GM12878 (cell line): ENCODE measurements at regions not wholly inside any gene's neighbourhood (a gene's known extent, or its start where the extent isn't known, plus 50 kb on each side); places are given as distances from the start of the nearest gene placed in this dataset.

Experiments
- ATAC-seq: fragments of 200-7000 bp; cut with Tn5 transposase; 3 replicates; pipeline ENCODE4 v1.9.1; 2020; ENCODE audit warnings: mild to moderate bottlenecking, moderate library complexity
- BruUV-seq: library from RNA; stranded (reverse); fragments of 400-500 nt; replicated peaks from 2 replicates; lab custom pipeline; 2021; lab: Mats Ljungman, UMichigan
- CTCF ChIA-PET: fragments of 300-600 bp; sonication (Branson Sonifier 250); formaldehyde crosslinking; extraction: SDS; loops from one replicate; lab custom pipeline; 2021; ENCODE audit warnings: inconsistent platforms; lab: Yijun Ruan, JAX
- POLR2A ChIA-PET: fragments of 350-600 bp; formaldehyde crosslinking; extraction: SDS; loops from one replicate; lab custom pipeline; 2021; ENCODE audit warnings: inconsistent platforms; lab: Charles Lee
- RAD21 ChIA-PET: fragments of 300-600 bp; sonication (Branson Sonifier 250); formaldehyde crosslinking; loops from one replicate; lab custom pipeline; 2023; ENCODE audit warnings: antibody characterized with exemption; ENCODE audit not compliant: unreplicated experiment; lab: Charles Lee
- SMC1A ChIA-PET: fragments of 300-600 bp; sonication (Branson Sonifier 250); formaldehyde crosslinking; loops from one replicate; lab custom pipeline; 2023; ENCODE audit not compliant: unreplicated experiment, uncharacterized antibody; lab: Charles Lee
- DNase-seq: peaks from one replicate; pipeline ENCODE4 v3.0.0-alpha.2; 2011; ENCODE audit warnings: low read depth, low spot score
- FAIRE-seq: peaks from 3 replicates; lab custom pipeline; 2011; peaks lifted over from hg19 to GRCh38; lab: Jason Lieb, UNC
- H2AFZ ChIP-seq: 2 replicates; pipeline ENCODE4 v1.6.0; 2011; ENCODE audit warnings: low read depth, low read length, control low read depth; ENCODE audit not compliant: control insufficient read depth
- H3K27ac ChIP-seq: 2 replicates; pipeline ENCODE4 v1.5.1; 2011; ENCODE audit warnings: control low read depth; ENCODE audit not compliant: control insufficient read depth, insufficient read depth
- H3K27me3 ChIP-seq, 2 experiments: replicated peaks in 1 of 2; 2 replicates each; pipeline versions ENCODE4 v1.6.0 to v1.6.1; 2011; ENCODE audit warnings: low read length in 1 of 2; ENCODE audit not compliant: control insufficient read depth in 2 of 2, insufficient read depth in 2 of 2
- H3K36me3 ChIP-seq, 2 experiments: 2 replicates each; pipeline ENCODE4 v1.5.1; 2011; ENCODE audit warnings: low read length in 1 of 2; ENCODE audit not compliant: control insufficient read depth in 2 of 2, insufficient read depth in 2 of 2
- H3K4me1 ChIP-seq: 2 replicates; pipeline ENCODE4 v1.6.1; 2011; ENCODE audit warnings: mild to moderate bottlenecking, low read length, moderate library complexity, mixed read lengths; ENCODE audit not compliant: control insufficient read depth, insufficient read depth
- H3K4me2 ChIP-seq: 2 replicates; pipeline ENCODE4 v1.6.0; 2011; ENCODE audit warnings: control low read depth; ENCODE audit not compliant: control insufficient read depth, insufficient read depth
- H3K4me3 ChIP-seq: fragments of 200-600 bp; sonication (generic); 2 replicates; pipeline ENCODE4 v1.5.1; 2016
- H3K79me2 ChIP-seq: 2 replicates; pipeline ENCODE4 v1.6.0; 2011; ENCODE audit warnings: low read length; ENCODE audit not compliant: control insufficient read depth, insufficient read depth
- H3K9ac ChIP-seq: 2 replicates; pipeline ENCODE4 v1.8.0; 2011; ENCODE audit warnings: low read length, control low read depth, mixed read lengths; ENCODE audit not compliant: control insufficient read depth, insufficient read depth
- H3K9me3 ChIP-seq: replicated peaks from 3 replicates; pipeline ENCODE4 v1.5.1; 2011; ENCODE audit warnings: mild to moderate bottlenecking, low read length; ENCODE audit not compliant: control insufficient read depth, insufficient read depth
- H4K20me1 ChIP-seq: 2 replicates; pipeline ENCODE4 v1.6.0; 2011; ENCODE audit not compliant: control insufficient read depth, insufficient read depth
- ASH2L ChIP-seq: fragments of 300-600, 200-600 bp; sonication (generic); IDR thresholded peaks from 2 replicates; pipeline ENCODE4 v1.6.1; 2017; ENCODE audit warnings: low read depth, mild to moderate bottlenecking, borderline replicate concordance
- EGR1 ChIP-seq, 2 experiments: IDR thresholded peaks; 1 replicate in 1 of 2; 2 replicates in 1 of 2; pipeline ENCODE4 v1.6.1; 2011 to 2012; ENCODE audit warnings: low read depth in 2 of 2, low read length in 2 of 2, borderline replicate concordance in 1 of 2, mild to moderate bottlenecking in 1 of 2, moderate library complexity in 1 of 2
- KDM1A ChIP-seq: fragments of 200-600 bp; sonication (generic); IDR thresholded peaks from 2 replicates; pipeline ENCODE4 v1.6.1; 2016; ENCODE audit warnings: borderline replicate concordance
- NR2F1 ChIP-seq: fragments of 450-650 bp; conservative IDR thresholded peaks from 2 replicates; pipeline ENCODE4 v1.6.1; 2017; ENCODE audit warnings: mild to moderate bottlenecking
- PRDM15 ChIP-seq: fragments of 450-650 bp; formaldehyde crosslinking; IDR thresholded peaks from 2 replicates; pipeline ENCODE4 v1.4.0; 2020; ENCODE audit warnings: mild to moderate bottlenecking, moderate library complexity
- SREBF2 ChIP-seq: IDR thresholded peaks from 2 replicates; pipeline ENCODE4 v1.6.1; 2012; ENCODE audit warnings: mild to moderate bottlenecking, low read length
- ZNF622 ChIP-seq: fragments of 450-650 bp; IDR thresholded peaks from 2 replicates; pipeline ENCODE4 v1.6.1; 2017; ENCODE audit warnings: mild to moderate bottlenecking, inconsistent platforms
- WGBS: methylation state at CpG from one replicate; pipeline ENCODE4 v1.1.6; 2016; ENCODE audit warnings: low lambda C conversion rate; ENCODE audit not compliant: insufficient replicate concordance, insufficient coverage; ENCODE audit errors: missing lambda C conversion rate; 5-methylcytosine and 5-hydroxymethylcytosine counted together
- in situ Hi-C: fragments of 300-500 bp; cut with MboI; formaldehyde crosslinking; loops from 9 replicates; pipeline ENCODE4 v1.14.3; 2018; ENCODE audit warnings: mixed read lengths
- intact Hi-C: fragments of 100-400 bp; cut with micrococcal nuclease; formaldehyde crosslinking; loops from one replicate; pipeline ENCODE4 v1.14.2; 2022; ENCODE audit not compliant: unreplicated experiment
- TF ChIP-seq, protein P1 (sequence below): IDR thresholded peaks from 2 replicates; pipeline ENCODE4 v1.6.1; 2012; ENCODE audit warnings: mild to moderate bottlenecking, low read depth, low read length
- TF ChIP-seq, protein P2 (sequence below): IDR thresholded peaks from 2 replicates; pipeline ENCODE4 v1.6.1; 2012; ENCODE audit warnings: low read depth, low read length, improper control_type of control experiment

DNA sequence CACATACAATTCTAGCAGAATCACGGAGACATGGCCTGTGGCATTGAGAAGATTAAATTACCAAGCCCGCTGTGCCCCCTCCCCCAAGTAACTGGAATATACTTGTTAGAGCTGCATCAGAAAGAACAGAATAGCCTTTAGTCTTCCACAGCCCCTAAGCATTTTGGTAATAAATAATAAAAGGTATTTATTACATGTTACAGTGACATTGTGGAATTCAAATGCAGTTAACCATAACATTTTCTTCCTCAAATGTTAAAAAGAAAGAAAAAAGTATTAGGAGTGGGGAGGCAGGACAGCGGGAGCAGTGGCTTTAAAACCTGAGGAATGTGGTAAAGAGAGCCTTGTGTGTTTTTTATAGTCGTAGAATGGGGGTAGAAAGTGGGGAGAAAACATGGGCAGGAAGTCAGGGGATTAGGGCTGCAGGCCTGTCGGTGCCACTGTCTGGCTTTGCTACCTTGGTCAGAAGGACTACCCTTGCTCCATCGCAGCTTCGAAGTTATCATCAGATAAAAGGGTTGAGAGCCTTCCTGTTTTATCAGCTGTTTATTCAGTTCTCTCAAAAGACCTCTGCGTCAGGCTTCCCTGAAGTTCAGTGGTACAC lies 255.9 kb downstream of the MSRB3 start (continued):
- TF ChIP-seq, protein P1, sequence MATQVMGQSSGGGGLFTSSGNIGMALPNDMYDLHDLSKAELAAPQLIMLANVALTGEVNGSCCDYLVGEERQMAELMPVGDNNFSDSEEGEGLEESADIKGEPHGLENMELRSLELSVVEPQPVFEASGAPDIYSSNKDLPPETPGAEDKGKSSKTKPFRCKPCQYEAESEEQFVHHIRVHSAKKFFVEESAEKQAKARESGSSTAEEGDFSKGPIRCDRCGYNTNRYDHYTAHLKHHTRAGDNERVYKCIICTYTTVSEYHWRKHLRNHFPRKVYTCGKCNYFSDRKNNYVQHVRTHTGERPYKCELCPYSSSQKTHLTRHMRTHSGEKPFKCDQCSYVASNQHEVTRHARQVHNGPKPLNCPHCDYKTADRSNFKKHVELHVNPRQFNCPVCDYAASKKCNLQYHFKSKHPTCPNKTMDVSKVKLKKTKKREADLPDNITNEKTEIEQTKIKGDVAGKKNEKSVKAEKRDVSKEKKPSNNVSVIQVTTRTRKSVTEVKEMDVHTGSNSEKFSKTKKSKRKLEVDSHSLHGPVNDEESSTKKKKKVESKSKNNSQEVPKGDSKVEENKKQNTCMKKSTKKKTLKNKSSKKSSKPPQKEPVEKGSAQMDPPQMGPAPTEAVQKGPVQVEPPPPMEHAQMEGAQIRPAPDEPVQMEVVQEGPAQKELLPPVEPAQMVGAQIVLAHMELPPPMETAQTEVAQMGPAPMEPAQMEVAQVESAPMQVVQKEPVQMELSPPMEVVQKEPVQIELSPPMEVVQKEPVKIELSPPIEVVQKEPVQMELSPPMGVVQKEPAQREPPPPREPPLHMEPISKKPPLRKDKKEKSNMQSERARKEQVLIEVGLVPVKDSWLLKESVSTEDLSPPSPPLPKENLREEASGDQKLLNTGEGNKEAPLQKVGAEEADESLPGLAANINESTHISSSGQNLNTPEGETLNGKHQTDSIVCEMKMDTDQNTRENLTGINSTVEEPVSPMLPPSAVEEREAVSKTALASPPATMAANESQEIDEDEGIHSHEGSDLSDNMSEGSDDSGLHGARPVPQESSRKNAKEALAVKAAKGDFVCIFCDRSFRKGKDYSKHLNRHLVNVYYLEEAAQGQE: no peak

- H3K4me2 ChIP-seq: no peak overlapping the region
- SMC1A ChIA-PET: no interaction called here
These were observed 257.5 kb downstream of the MSRB3 start for GRCh38 chr12:65535946-65536345.

More at GRCh38 chr12:65535946-65536345, 257.5 kb downstream of the MSRB3 start:
- no peak overlapping the region for H3K27ac ChIP-seq
- TF ChIP-seq, protein P2, sequence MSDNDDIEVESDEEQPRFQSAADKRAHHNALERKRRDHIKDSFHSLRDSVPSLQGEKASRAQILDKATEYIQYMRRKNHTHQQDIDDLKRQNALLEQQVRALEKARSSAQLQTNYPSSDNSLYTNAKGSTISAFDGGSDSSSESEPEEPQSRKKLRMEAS: no peak
- TF ChIP-seq, protein P1: no peak
- TF ChIP-seq ZNF622 (no peak), SREBF2 (no peak), PRDM15 (CRISPR knock-in tag) (no peak), NR2F1 (no peak), EGR1 (IDR thresholded peaks at IDR 0.05; ENCODE audit: borderline replicate concordance in 1 of 2, low read depth in 2 of 2, low read length in 2 of 2) (no peak), ASH2L (no peak), KDM1A (no peak)
- H3K4me1 ChIP-seq: no peaks in the 10 kb centered on the region
- no peaks in the 10 kb centered on the region; the same call in 2 of the 3 replicates for H3K9me3 ChIP-seq
- DNase-seq: no peak
- intact Hi-C loops: no loop called here
- no peaks in the 10 kb centered on the region for H3K79me2 ChIP-seq
- in situ Hi-C loops: no loop called here
- no peak overlapping the region for H3K4me3 ChIP-seq
- no peak overlapping the region for H3K9ac ChIP-seq
- no TSS peak for BruUV-seq
- RAD21 ChIA-PET: no interaction called here
- H3K36me3 ChIP-seq: no peaks in the 10 kb centered on the region
- POLR2A ChIA-PET: no interaction called here
- CTCF ChIA-PET: no interaction called here
- no peaks in the 10 kb centered on the region for H4K20me1 ChIP-seq
- no peak for ATAC-seq
- 26% methylated on average over 2 of the region's 2 CpGs for WGBS
- no peak overlapping the region for H2AFZ ChIP-seq
- H3K27me3 ChIP-seq: no peaks in the 10 kb centered on the region
- FAIRE-seq: no peak
